Stimulated activated naive CD8-positive, alpha-beta T cell treated with anti-CD3 and anti-CD28 coated beads, Interleukin-15, amount 100 ng/mL, for 72 hours (primary cell): ENCODE measurements at regions not wholly inside any gene's neighbourhood (a gene's known extent, or its start where the extent isn't known, plus 50 kb on each side); places are given as distances from the start of the nearest gene placed in this dataset.

Experiments
- ATAC-seq: fragments of 150-1000 bp; cut with Tn5 transposase; 2 replicates; pipeline ENCODE4 v1.10.0; 2021; ENCODE audit warnings: mild to moderate bottlenecking, moderate library complexity
- DNase-seq, 2 donors: peaks; one replicate each; pipeline ENCODE4 v3.0.0; 2021 to 2022
- H3K27ac Mint-ChIP-seq, 2 donors: one replicate each; pipeline ENCODE4 v1.8.0; 2022; ENCODE audit warnings: mild to moderate bottlenecking in 2 of 2, mixed read lengths in 2 of 2, moderate library complexity in 2 of 2
- H3K27me3 Mint-ChIP-seq: one replicate; pipeline ENCODE4 v1.8.0; 2022; ENCODE audit warnings: mixed read lengths
- H3K4me1 Mint-ChIP-seq: one replicate; pipeline ENCODE4 v1.8.0; 2022; ENCODE audit warnings: mild to moderate bottlenecking, mixed read lengths
- H3K4me3 Mint-ChIP-seq, 2 donors: one replicate each; pipeline ENCODE4 v1.8.0; 2022; ENCODE audit warnings: mild to moderate bottlenecking in 2 of 2, mixed read lengths in 2 of 2, moderate library complexity in 1 of 2
- H3K9me3 Mint-ChIP-seq, 2 donors: one replicate each; pipeline ENCODE4 v1.8.0; 2022; ENCODE audit warnings: mixed read lengths in 2 of 2

- Mint-ChIP-seq H3K27me3 (no peaks in the 10 kb centered on the region), H3K27ac (no peak overlapping the region), H3K9me3 (no peaks in the 10 kb centered on the region), H3K4me3 (no peak overlapping the region), H3K4me1 (no peaks in the 10 kb centered on the region)
- ATAC-seq = no peak
- DNase-seq = no peak
Measured at GRCh38 chr20:60363698-60364097, 405.5 kb downstream of the CDH26 start.

GRCh38 chr20:60365064-60365666 is 406.9 kb downstream of the CDH26 start:
- Mint-ChIP-seq H3K27me3 (no peaks in the 10 kb centered on the region), H3K9me3 (peaks cover 4 to 11% of the 10 kb centered on the region in 2 donors), H3K27ac (no peak overlapping the region), H3K4me1 (no peaks in the 10 kb centered on the region), H3K4me3 (no peak overlapping the region)
- no peak for DNase-seq
- no peak for ATAC-seq

GRCh38 chr20:60365882-60366281 is 407.7 kb downstream of the CDH26 start:
- Mint-ChIP-seq H3K27me3 (no peaks in the 10 kb centered on the region), H3K4me3 (no peak overlapping the region), H3K9me3 (peaks cover 4 to 12% of the 10 kb centered on the region in 2 donors), H3K4me1 (no peaks in the 10 kb centered on the region), H3K27ac (no peak overlapping the region)
- DNase-seq (no peak), ATAC-seq (no peak)

GRCh38 chr20:60371384-60371783 is 413.2 kb downstream of the CDH26 start:
- ATAC-seq = no peak
- Mint-ChIP-seq H3K9me3 (peaks cover 4 to 12% of the 10 kb centered on the region in 2 donors), H3K4me3 (no peak overlapping the region), H3K4me1 (no peaks in the 10 kb centered on the region), H3K27ac (no peak overlapping the region), H3K27me3 (peaks cover 25% of the 10 kb centered on the region)
- no peak for DNase-seq

DNA sequence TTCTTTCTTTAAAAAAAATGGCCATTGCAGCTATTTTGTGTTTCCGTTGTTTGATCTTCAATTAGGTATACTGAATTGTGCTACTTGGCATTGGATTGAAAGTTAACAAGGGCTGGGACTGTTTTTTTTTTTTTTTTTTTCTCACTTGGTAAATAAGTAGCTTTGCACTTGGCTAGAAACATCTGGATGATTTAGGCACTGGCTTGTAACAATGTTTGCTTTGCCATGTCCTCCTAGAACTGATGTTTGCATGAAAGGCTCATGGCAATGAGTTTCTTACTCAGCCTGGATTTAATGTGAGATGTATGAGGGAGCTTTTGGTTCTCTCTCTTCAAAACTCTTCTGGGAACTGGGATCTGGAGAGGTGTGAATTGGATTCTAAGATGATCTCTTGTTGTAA is 414.1 kb downstream of the CDH26 start:
- Mint-ChIP-seq H3K27me3 (peaks cover 25% of the 10 kb centered on the region), H3K27ac (no peak overlapping the region), H3K9me3 (peaks cover 4 to 12% of the 10 kb centered on the region in 2 donors), H3K4me3 (no peak overlapping the region), H3K4me1 (no peaks in the 10 kb centered on the region)
- no peak for ATAC-seq
- DNase-seq = no peak

DNA sequence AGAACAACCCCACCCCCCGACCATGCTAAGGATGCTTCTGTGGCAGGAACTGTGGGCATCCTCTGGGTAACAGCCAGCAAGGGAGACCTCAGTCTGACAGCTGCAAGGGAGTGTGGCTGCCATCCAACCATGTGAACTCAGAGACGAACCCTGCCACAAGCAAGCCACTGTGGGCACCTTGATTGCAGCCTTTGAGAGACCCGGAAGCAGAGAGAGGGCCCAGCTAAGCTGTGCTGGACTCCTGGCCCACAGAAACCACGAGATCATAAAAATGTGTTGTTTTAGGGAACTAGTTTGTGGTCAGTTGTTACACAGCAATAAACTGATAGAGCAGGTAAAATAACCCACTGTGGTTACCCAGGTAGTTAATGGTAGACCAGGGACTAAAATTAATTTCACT is 414.6 kb downstream of the CDH26 start:
- Mint-ChIP-seq H3K27ac (no peak overlapping the region), H3K4me3 (no peak overlapping the region), H3K27me3 (peaks cover 25% of the 10 kb centered on the region), H3K4me1 (no peaks in the 10 kb centered on the region), H3K9me3 (peaks cover 4 to 12% of the 10 kb centered on the region in 2 donors)
- ATAC-seq (no peak), DNase-seq (no peak)

- Mint-ChIP-seq H3K27ac (no peak overlapping the region), H3K27me3 (peaks cover 15% of the 10 kb centered on the region), H3K4me3 (no peak overlapping the region), H3K4me1 (no peaks in the 10 kb centered on the region), H3K9me3 (peaks cover 7 to 9% of the 10 kb centered on the region in 2 donors)
- no peak for ATAC-seq
- DNase-seq = no peak
Measured at GRCh38 chr20:60378620-60379019, 420.4 kb downstream of the CDH26 start.

DNA sequence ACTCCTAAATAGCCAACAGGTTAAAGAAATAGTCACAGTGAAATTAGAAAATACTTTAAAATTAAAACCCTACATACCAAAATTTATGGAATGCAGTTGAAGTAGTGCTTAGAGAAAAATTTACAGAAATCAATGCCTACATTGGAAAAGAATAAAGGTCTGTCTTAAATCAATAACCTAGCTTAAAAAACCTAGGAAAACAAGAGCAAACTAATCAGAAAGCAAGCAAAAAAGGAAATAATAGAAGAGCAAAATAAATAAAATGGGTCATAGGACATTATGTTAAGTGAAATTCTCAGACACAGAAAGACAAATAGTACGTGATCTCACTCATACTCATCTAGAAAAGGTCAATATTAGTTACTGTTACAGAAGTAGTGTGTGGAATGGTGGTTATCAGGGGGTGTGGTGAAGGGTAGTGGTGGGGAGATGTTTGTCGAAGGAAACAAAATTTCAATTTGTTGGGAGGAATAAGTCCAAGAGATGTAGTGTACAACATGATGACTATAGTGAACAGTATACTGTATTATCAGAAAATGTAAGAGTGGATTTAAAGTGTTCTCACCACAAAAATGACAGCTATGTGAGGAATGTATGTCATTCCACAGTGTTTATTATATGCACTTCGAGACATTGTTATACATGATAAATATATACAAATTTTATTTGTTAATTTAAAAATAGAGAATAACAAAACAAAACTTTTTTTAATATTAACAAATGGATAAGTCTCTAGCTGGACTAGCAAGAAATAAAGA is 423.6 kb downstream of the CDH26 start:
- Mint-ChIP-seq H3K9me3 (peaks cover 7 to 9% of the 10 kb centered on the region in 2 donors), H3K27me3 (no peaks in the 10 kb centered on the region), H3K4me3 (no peak overlapping the region), H3K27ac (no peak overlapping the region), H3K4me1 (no peaks in the 10 kb centered on the region)
- ATAC-seq (no peak), DNase-seq (no peak)

DNA sequence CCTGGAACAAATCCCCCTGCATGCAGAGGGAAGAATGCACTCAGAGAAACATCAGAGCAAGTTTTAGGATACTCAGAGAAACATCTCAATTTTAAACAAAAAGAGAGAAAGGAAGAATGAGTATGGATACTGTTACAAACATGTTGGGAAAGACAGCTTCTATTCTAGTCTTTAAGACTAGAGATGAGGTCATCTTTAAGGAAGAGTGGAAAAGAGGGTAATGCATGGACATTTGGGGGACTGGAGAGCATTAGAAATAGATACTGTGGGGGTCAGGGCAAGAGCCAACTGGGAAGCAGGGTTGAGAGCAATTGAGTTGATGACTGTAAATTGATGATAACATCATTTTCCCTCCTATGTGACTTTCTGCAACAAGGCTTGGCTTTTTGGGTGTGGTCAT is 431.2 kb downstream of the CDH26 start:
- Mint-ChIP-seq H3K9me3 (no peaks in the 10 kb centered on the region), H3K27ac (no peak overlapping the region), H3K4me1 (no peaks in the 10 kb centered on the region), H3K27me3 (no peaks in the 10 kb centered on the region), H3K4me3 (no peak overlapping the region)
- ATAC-seq = no peak
- no peak for DNase-seq

DNA sequence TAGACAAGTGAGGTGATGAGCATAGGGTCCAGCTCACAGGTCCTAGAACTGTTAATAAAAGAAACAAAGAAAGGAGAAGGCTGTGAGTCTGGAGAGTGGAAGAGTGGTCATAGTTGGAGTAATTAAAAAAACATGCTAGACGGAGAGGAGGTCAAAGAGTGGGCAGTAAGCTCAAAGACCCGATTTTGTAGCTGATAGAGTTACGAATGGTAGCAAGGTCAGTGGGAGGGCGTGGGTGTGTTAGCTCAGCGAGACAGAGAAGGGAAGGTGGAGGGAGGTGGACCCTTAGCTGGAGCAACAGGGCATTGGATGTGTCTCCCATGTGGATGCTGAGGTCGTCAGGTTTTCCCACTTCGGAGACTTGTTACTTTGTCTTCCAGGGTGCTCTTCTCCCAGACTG is 431.7 kb downstream of the CDH26 start:
- H3K4me1 Mint-ChIP-seq = no peaks in the 10 kb centered on the region
- no peak for DNase-seq
- H3K9me3 Mint-ChIP-seq = no peaks in the 10 kb centered on the region
- no peak for ATAC-seq
- H3K27me3 Mint-ChIP-seq = no peaks in the 10 kb centered on the region
- no peak overlapping the region for H3K27ac Mint-ChIP-seq
- no peak overlapping the region for H3K4me3 Mint-ChIP-seq

DNA sequence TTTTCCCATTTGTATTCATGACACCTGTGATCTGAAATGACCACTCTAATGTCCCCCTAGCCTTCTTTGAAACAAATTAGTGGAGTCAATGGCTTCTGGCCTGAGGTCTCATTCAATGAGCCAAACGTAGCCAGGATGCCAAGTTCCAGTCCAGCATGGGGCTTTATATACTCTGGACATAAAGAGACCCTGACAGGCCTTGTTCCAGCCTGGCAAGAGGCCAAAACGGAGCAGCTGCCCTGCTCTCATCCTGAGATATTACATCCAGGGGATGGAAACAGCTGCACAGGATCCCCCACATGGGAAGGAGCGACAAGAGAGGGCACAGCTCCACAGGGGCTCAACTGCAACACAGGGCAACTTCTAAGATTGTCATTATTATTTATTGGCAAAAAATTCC is 437.8 kb downstream of the CDH26 start:
- ATAC-seq (no peak), DNase-seq (no peak)
- Mint-ChIP-seq H3K4me1 (no peaks in the 10 kb centered on the region), H3K27ac (no peak overlapping the region), H3K9me3 (peaks cover 15 to 21% of the 10 kb centered on the region in 2 donors), H3K4me3 (no peak overlapping the region), H3K27me3 (no peaks in the 10 kb centered on the region)

DNA sequence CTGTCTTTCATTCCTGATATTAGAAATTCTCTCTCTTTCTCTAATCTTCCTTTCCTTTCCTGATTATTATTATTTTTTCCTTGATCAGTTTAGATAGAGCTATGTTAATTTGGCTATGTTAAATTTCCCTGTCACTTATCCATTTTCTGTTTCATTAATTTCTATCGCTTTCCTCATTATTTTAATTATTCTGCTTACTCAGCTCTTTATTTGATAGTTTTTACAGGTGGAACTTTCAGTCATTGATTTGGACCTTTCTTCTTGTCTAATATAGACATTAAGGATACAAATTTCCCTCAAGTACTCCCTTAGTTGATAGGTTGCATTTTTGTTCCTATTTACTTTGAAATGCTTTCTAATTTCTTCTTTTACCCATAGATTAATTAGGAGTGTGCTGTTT is 442.3 kb downstream of the CDH26 start:
- no peak for DNase-seq
- no peak for ATAC-seq
- no peak overlapping the region for H3K27ac Mint-ChIP-seq
- no peak overlapping the region for H3K4me3 Mint-ChIP-seq
- peaks cover 15 to 21% of the 10 kb centered on the region in 2 donors for H3K9me3 Mint-ChIP-seq
- H3K27me3 Mint-ChIP-seq = no peaks in the 10 kb centered on the region
- H3K4me1 Mint-ChIP-seq = no peaks in the 10 kb centered on the region

DNA sequence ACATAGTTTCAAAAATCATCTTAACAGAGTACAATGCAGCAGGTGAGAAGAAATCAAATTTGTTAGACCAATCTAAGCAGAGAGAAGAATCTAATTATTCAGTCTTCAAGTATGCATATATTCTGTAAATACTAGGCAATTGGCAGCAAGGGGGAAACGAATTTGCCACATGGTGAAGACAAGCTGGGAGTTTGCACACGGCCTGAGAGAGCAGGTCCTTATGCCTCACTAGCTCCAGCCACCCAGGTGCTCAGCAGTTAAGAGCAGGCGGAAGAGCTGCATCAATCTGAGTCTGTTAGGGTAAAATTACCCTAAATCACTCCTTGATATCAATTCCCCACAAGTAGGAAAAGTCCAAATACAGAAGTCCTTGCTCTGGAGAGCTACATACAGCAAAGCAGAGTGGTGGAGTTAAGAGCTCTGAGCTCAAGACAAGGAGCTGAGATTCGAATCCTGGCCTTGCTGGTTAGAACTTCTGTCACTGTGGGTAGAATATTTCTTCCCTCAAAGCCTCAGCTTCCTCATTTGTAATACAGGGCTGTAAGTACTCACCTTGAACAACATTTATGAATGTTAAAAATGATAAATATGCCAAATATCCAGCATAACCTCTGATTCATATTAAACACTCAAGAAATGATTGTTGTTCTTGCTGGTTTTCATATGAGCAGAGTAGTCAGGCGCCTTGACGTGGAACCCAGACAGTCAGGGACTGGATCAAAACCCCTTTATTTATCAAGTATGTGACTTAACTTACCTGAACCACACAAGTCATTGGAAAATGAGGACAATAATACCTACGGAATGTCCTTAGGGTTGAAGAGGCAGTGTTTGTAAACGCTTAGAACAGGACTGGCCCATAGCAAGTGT is 444.2 kb downstream of the CDH26 start:
- H3K4me3 Mint-ChIP-seq = no peak overlapping the region
- no peak for ATAC-seq
- no peak for DNase-seq
- H3K4me1 Mint-ChIP-seq = no peaks in the 10 kb centered on the region
- H3K27ac Mint-ChIP-seq = no peak overlapping the region
- H3K27me3 Mint-ChIP-seq = peaks cover 8% of the 10 kb centered on the region
- H3K9me3 Mint-ChIP-seq = peaks cover 13 to 22% of the 10 kb centered on the region in 2 donors

DNA sequence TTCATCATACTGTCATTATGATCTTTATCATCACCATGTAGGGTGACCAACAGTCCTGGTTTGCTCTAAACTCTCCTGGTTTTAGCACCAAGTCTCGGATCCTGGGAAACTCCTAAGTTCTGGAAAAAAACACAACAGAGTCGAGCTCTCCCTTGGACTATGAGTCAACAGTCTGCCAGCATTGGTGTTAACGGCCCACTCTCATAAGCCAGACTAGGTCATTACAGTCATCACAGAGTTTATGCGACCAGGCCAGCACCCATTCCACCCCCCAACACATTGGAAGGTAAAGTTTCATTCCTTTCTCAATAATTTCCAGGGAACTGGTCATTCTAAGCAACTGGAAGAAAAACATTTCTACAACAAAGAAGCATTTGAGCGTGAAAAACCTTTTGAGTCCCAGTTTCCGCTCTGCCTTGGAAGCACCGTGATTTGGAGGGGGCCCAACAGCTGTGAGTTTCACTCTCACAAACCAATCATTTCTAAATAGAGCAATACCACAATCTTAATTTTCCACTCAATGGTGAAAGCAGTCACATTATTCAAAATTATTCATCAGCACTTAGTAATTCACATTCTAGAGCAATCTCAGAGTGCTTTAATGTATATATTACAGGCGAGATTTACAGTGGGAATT is 445.0 kb downstream of the CDH26 start:
- ATAC-seq = peak; percentile 48
- peaks cover 8% of the 10 kb centered on the region for H3K27me3 Mint-ChIP-seq
- H3K4me3 Mint-ChIP-seq = no peak overlapping the region
- H3K27ac Mint-ChIP-seq = no peak overlapping the region
- no peaks in the 10 kb centered on the region for H3K4me1 Mint-ChIP-seq
- DNase-seq = no peak
- peaks cover 9 to 20% of the 10 kb centered on the region in 2 donors for H3K9me3 Mint-ChIP-seq

GRCh38 chr20:60407011-60407771 is 449.0 kb downstream of the CDH26 start:
- H3K4me1 Mint-ChIP-seq = no peaks in the 10 kb centered on the region
- peaks cover 0 to 18% of the 10 kb centered on the region in 2 donors for H3K9me3 Mint-ChIP-seq
- no peak overlapping the region for H3K4me3 Mint-ChIP-seq
- peak overlapping the region in 1 of 2 donors; percentile 71 for H3K27ac Mint-ChIP-seq
- ATAC-seq (no peak), DNase-seq (no peak)
- peaks cover 8% of the 10 kb centered on the region for H3K27me3 Mint-ChIP-seq
